GM23338 (cell line): ENCODE measurements at regions not wholly inside any gene's neighbourhood (a gene's known extent, or its start where the extent isn't known, plus 50 kb on each side); places are given as distances from the start of the nearest gene placed in this dataset.

Experiments
- ATAC-seq: fragments of 200-7000 bp; cut with Tn5 transposase; 3 replicates; pipeline ENCODE4 v1.9.1; 2020
- DNase-seq: peaks from one replicate; pipeline ENCODE4 v3.0.0-alpha.2; 2015; ENCODE audit warnings: low spot score
- H2AFZ ChIP-seq: fragments of 200-600 bp; sonication (generic); 2 replicates; pipeline ENCODE4 v1.8.0; 2016; ENCODE audit warnings: antibody characterized with exemption, mild to moderate bottlenecking, moderate library complexity
- H3F3A ChIP-seq: fragments of 200-600 bp; sonication (generic); replicated peaks from 2 replicates; pipeline ENCODE4 v1.8.0; 2017; ENCODE audit warnings: antibody characterized with exemption, mixed run types, low read depth
- H3K27ac ChIP-seq: fragments of 200-600 bp; sonication (generic); 2 replicates; pipeline ENCODE4 v1.6.1; 2016; ENCODE audit warnings: low read depth
- H3K27me3 ChIP-seq: fragments of 200-600 bp; sonication (generic); 2 replicates; pipeline ENCODE4 v1.8.0; 2016; ENCODE audit warnings: mild to moderate bottlenecking, mixed run types, moderate library complexity; ENCODE audit not compliant: insufficient read depth
- H3K36me3 ChIP-seq: fragments of 200-600 bp; sonication (generic); 2 replicates; pipeline ENCODE4 v1.8.0; 2016; ENCODE audit warnings: mild to moderate bottlenecking; ENCODE audit not compliant: insufficient read depth
- H3K4me1 ChIP-seq: fragments of 200-600 bp; sonication (generic); 2 replicates; pipeline ENCODE4 v1.8.0; 2016; ENCODE audit warnings: mild to moderate bottlenecking, moderate library complexity; ENCODE audit not compliant: insufficient read depth
- H3K4me2 ChIP-seq: fragments of 200-600 bp; sonication (generic); 2 replicates; pipeline ENCODE4 v1.7.1; 2017; ENCODE audit warnings: mixed run types
- H3K4me3 ChIP-seq: fragments of 200-600 bp; sonication (generic); 2 replicates; pipeline ENCODE4 v1.6.1; 2016; ENCODE audit warnings: mixed run types
- H3K79me2 ChIP-seq: fragments of 200-600 bp; sonication (generic); replicated peaks from 2 replicates; pipeline ENCODE4 v1.8.0; 2017; ENCODE audit warnings: mild to moderate bottlenecking; ENCODE audit not compliant: insufficient read depth
- H3K9me2 ChIP-seq: fragments of 200-600 bp; sonication (generic); 2 replicates; pipeline ENCODE4 v1.8.0; 2017; ENCODE audit not compliant: insufficient read depth
- H4K20me1 ChIP-seq: fragments of 200-600 bp; sonication (generic); replicated peaks from 2 replicates; pipeline ENCODE4 v1.8.0; 2017; ENCODE audit warnings: mild to moderate bottlenecking; ENCODE audit not compliant: insufficient read depth
- H3K27ac Mint-ChIP-seq: 2 replicates; pipeline ENCODE4 v1.8.0; 2020; ENCODE audit warnings: inconsistent platforms, mild to moderate bottlenecking, moderate library complexity, mixed read lengths
- H3K27me3 Mint-ChIP-seq: 3 replicates; pipeline ENCODE4 v1.8.0; 2022; ENCODE audit warnings: low read depth, mild to moderate bottlenecking, moderate library complexity, mixed read lengths, inconsistent platforms; ENCODE audit not compliant: insufficient read depth, poor library complexity
- H3K36me3 Mint-ChIP-seq: 3 replicates; pipeline ENCODE4 v1.8.0; 2021; ENCODE audit warnings: low read depth, mild to moderate bottlenecking, inconsistent platforms, moderate library complexity, mixed read lengths
- H3K4me1 Mint-ChIP-seq: 3 replicates; pipeline ENCODE4 v1.8.0; 2020; ENCODE audit warnings: mild to moderate bottlenecking, inconsistent platforms, mixed read lengths
- H3K4me3 Mint-ChIP-seq: 3 replicates; pipeline ENCODE4 v1.8.0; 2021; ENCODE audit warnings: moderate library complexity, mild to moderate bottlenecking, inconsistent platforms, mixed read lengths
- H3K9me3 Mint-ChIP-seq: 3 replicates; pipeline ENCODE4 v1.8.0; 2020; ENCODE audit warnings: moderate library complexity, mild to moderate bottlenecking, inconsistent platforms, mixed read lengths
- CREB1 ChIP-seq: fragments of 250-450 bp; sonication (Bioruptor Pico); IDR thresholded peaks from 2 replicates; pipeline ENCODE4 v1.5.0; 2020; ENCODE audit warnings: low read depth, mild to moderate bottlenecking, moderate library complexity
- EZH2 ChIP-seq: fragments of 200-600 bp; sonication (generic); IDR thresholded peaks from one replicate; pipeline ENCODE4 v1.8.0; 2017; ENCODE audit warnings: antibody characterized with exemption, mild to moderate bottlenecking, low read depth; ENCODE audit not compliant: unreplicated experiment
- EZH2phosphoT487 ChIP-seq: fragments of 200-600 bp; sonication (generic); IDR thresholded peaks from one replicate; pipeline ENCODE4 v1.8.1; 2018; ENCODE audit warnings: antibody characterized with exemption; ENCODE audit not compliant: unreplicated experiment
- JUNB ChIP-seq: IDR thresholded peaks from one replicate; pipeline ENCODE4 v1.6.1; 2016; ENCODE audit warnings: antibody characterized with exemption; ENCODE audit not compliant: unreplicated experiment
- NANOG ChIP-seq: IDR thresholded peaks from 2 replicates; pipeline ENCODE4 v1.6.1; 2016; ENCODE audit warnings: antibody characterized with exemption, borderline replicate concordance
- POLR2AphosphoS5 ChIP-seq: IDR thresholded peaks from 2 replicates; pipeline ENCODE4 v1.6.1; 2016; ENCODE audit warnings: antibody characterized with exemption, low read depth
- STAT1 ChIP-seq: IDR thresholded peaks from one replicate; pipeline ENCODE4 v1.6.1; 2016; ENCODE audit warnings: antibody characterized with exemption; ENCODE audit not compliant: unreplicated experiment
- ZNF114 ChIP-seq: fragments of 250-450 bp; sonication (Bioruptor Pico); IDR thresholded peaks from 2 replicates; pipeline ENCODE4 v1.5.0; 2020; ENCODE audit warnings: mild to moderate bottlenecking, moderate library complexity
- ZNF331 ChIP-seq: fragments of 250-450 bp; sonication (Bioruptor Pico); IDR thresholded peaks from 2 replicates; pipeline ENCODE4 v1.5.0; 2020; ENCODE audit warnings: low read depth, mild to moderate bottlenecking, moderate library complexity
- ZNF462 ChIP-seq: fragments of 250-450 bp; sonication (Bioruptor Pico); IDR thresholded peaks from 2 replicates; pipeline ENCODE4 v1.5.0; 2020; ENCODE audit warnings: mild to moderate bottlenecking, moderate library complexity
- TF ChIP-seq, protein P1 (sequence below): IDR thresholded peaks from one replicate; pipeline ENCODE4 v1.6.1; 2018; ENCODE audit warnings: antibody characterized with exemption; ENCODE audit not compliant: unreplicated experiment
- TF ChIP-seq, protein P2 (sequence below), 2 experiments: fragments of 200-600 bp in 1 of 2; sonication (generic) in 1 of 2; conservative IDR thresholded peaks; 2 replicates each; pipeline versions ENCODE4 v1.5.1 to v1.6.1; 2016 to 2017; ENCODE audit warnings: antibody characterized with exemption in 2 of 2, low read depth in 2 of 2, mild to moderate bottlenecking in 2 of 2, moderate library complexity in 1 of 2
- TF ChIP-seq, protein P3 (sequence below): IDR thresholded peaks from 2 replicates; pipeline ENCODE4 v1.6.1; 2016; ENCODE audit warnings: antibody characterized with exemption

DNA sequence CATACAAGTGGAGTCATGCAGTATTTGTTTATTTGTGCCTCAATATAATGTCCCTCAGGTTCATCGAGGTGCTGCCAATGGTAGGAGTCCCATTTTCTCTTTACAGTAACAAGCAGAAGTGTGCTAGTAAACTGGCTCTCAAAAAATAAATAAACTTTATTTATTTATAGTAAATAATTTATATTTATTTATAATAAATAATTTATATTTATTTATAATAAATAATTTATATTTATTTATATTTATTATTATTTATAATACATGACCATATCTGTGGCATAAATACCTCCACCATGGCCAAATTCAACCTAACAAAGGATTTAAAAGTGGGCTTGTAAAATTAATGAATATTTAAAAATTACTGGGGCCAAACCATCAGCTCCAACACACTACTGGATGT is 464.9 kb upstream of the NWD2 start:
- Histone ChIP-seq H3K9me2 (no peaks in the 10 kb centered on the region), H3K4me1 (no peaks in the 10 kb centered on the region; the same call in 1 of the 2 replicates), H3K36me3 (no peaks in the 10 kb centered on the region), H3F3A (no peaks in the 10 kb centered on the region), H3K27me3 (no peaks in the 10 kb centered on the region), H3K79me2 (no peaks in the 10 kb centered on the region), H2AFZ (no peak overlapping the region), H3K4me3 (no peak overlapping the region), H3K27ac (no peak overlapping the region), H4K20me1 (no peaks in the 10 kb centered on the region), H3K4me2 (no peak overlapping the region)
- no peaks in the 10 kb centered on the region for H3K9me3 Mint-ChIP-seq
- no peak overlapping the region for H3K27ac Mint-ChIP-seq
- no peak for TF ChIP-seq JUNB
- no peak for TF ChIP-seq NANOG
- no peak for TF ChIP-seq ZNF114
- TF ChIP-seq, protein P1, sequence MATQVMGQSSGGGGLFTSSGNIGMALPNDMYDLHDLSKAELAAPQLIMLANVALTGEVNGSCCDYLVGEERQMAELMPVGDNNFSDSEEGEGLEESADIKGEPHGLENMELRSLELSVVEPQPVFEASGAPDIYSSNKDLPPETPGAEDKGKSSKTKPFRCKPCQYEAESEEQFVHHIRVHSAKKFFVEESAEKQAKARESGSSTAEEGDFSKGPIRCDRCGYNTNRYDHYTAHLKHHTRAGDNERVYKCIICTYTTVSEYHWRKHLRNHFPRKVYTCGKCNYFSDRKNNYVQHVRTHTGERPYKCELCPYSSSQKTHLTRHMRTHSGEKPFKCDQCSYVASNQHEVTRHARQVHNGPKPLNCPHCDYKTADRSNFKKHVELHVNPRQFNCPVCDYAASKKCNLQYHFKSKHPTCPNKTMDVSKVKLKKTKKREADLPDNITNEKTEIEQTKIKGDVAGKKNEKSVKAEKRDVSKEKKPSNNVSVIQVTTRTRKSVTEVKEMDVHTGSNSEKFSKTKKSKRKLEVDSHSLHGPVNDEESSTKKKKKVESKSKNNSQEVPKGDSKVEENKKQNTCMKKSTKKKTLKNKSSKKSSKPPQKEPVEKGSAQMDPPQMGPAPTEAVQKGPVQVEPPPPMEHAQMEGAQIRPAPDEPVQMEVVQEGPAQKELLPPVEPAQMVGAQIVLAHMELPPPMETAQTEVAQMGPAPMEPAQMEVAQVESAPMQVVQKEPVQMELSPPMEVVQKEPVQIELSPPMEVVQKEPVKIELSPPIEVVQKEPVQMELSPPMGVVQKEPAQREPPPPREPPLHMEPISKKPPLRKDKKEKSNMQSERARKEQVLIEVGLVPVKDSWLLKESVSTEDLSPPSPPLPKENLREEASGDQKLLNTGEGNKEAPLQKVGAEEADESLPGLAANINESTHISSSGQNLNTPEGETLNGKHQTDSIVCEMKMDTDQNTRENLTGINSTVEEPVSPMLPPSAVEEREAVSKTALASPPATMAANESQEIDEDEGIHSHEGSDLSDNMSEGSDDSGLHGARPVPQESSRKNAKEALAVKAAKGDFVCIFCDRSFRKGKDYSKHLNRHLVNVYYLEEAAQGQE: no peak
- TF ChIP-seq EZH2: no peak
- no peak for TF ChIP-seq POLR2AphosphoS5
- TF ChIP-seq EZH2phosphoT487: no peak
- TF ChIP-seq CREB1 (CRISPR knock-in tag): no peak
- TF ChIP-seq, protein P2, sequence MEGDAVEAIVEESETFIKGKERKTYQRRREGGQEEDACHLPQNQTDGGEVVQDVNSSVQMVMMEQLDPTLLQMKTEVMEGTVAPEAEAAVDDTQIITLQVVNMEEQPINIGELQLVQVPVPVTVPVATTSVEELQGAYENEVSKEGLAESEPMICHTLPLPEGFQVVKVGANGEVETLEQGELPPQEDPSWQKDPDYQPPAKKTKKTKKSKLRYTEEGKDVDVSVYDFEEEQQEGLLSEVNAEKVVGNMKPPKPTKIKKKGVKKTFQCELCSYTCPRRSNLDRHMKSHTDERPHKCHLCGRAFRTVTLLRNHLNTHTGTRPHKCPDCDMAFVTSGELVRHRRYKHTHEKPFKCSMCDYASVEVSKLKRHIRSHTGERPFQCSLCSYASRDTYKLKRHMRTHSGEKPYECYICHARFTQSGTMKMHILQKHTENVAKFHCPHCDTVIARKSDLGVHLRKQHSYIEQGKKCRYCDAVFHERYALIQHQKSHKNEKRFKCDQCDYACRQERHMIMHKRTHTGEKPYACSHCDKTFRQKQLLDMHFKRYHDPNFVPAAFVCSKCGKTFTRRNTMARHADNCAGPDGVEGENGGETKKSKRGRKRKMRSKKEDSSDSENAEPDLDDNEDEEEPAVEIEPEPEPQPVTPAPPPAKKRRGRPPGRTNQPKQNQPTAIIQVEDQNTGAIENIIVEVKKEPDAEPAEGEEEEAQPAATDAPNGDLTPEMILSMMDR (conservative IDR thresholded peaks at IDR 0.05; ENCODE audit: low read depth in 2 of 2): no peak
- TF ChIP-seq ZNF462 (CRISPR knock-in tag): no peak
- TF ChIP-seq, protein P3, sequence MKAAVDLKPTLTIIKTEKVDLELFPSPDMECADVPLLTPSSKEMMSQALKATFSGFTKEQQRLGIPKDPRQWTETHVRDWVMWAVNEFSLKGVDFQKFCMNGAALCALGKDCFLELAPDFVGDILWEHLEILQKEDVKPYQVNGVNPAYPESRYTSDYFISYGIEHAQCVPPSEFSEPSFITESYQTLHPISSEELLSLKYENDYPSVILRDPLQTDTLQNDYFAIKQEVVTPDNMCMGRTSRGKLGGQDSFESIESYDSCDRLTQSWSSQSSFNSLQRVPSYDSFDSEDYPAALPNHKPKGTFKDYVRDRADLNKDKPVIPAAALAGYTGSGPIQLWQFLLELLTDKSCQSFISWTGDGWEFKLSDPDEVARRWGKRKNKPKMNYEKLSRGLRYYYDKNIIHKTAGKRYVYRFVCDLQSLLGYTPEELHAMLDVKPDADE: no peak
- no peak for TF ChIP-seq ZNF331 (CRISPR knock-in tag)
- TF ChIP-seq STAT1: no peak
- no peaks in the 10 kb centered on the region for H3K36me3 Mint-ChIP-seq
- peaks cover 4% of the 10 kb centered on the region; the same call in 2 of the 3 replicates for H3K4me1 Mint-ChIP-seq
- DNase-seq: no peak
- peaks cover 3% of the 10 kb centered on the region for H3K27me3 Mint-ChIP-seq
- H3K4me3 Mint-ChIP-seq: no peak overlapping the region
- ATAC-seq: no peak
